ENCODE measurements at regions not wholly inside any gene's neighbourhood (a gene's known extent, or its start where the extent isn't known, plus 50 kb on each side); places are given as distances from the start of the nearest gene placed in this dataset.

DNA sequence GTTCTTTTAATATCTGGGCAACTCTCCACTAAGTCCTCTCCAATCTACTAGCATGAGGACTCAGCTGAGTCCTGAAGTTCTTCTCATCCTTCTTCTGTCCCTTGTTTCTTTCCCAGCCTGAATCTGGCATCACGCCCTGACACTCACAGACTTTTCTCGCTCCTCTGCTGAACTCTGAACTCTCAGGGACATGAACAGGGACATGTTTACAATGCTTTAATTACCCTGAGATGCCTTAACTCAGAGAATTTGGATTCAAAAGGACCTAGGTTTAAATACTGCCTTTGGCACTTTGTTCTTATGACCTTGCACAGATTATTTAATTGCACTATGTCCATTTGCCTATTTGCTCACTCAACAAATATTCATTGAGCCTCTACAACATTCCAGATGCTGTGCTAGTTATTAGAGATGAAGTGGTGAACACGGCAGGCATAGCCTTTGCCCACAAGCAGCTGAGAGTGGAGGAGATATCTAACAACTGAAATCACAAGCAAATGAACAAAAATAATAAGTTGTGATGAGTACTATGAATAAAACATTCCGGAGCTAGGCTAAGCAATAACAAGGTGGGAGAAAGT is 106.0 kb downstream of the ADRB2 start:
- TF ChIP-seq, protein P1, sequence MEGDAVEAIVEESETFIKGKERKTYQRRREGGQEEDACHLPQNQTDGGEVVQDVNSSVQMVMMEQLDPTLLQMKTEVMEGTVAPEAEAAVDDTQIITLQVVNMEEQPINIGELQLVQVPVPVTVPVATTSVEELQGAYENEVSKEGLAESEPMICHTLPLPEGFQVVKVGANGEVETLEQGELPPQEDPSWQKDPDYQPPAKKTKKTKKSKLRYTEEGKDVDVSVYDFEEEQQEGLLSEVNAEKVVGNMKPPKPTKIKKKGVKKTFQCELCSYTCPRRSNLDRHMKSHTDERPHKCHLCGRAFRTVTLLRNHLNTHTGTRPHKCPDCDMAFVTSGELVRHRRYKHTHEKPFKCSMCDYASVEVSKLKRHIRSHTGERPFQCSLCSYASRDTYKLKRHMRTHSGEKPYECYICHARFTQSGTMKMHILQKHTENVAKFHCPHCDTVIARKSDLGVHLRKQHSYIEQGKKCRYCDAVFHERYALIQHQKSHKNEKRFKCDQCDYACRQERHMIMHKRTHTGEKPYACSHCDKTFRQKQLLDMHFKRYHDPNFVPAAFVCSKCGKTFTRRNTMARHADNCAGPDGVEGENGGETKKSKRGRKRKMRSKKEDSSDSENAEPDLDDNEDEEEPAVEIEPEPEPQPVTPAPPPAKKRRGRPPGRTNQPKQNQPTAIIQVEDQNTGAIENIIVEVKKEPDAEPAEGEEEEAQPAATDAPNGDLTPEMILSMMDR (conservative IDR thresholded peaks at IDR 0.05; ENCODE audit: low read depth, low read length): no peak
- ChIA-PET POLR2A (ENCODE audit: low non-redundant PET) (no interaction called here), CTCF (no interaction called here)
- Histone ChIP-seq H3K4me3 (ENCODE audit: low read depth, low read length, poor library complexity, severe bottlenecking) (no peak overlapping the region), H3K4me1 (ENCODE audit: insufficient read depth, low read length, poor library complexity, severe bottlenecking) (no peaks in the 10 kb centered on the region), H3K9me3 (ENCODE audit: low read depth, low read length, poor library complexity, severe bottlenecking) (no peaks in the 10 kb centered on the region), H3K27ac (ENCODE audit: low read depth, low read length, poor library complexity, severe bottlenecking) (no peak overlapping the region), H3K36me3 (ENCODE audit: insufficient read depth, low read length, poor library complexity, severe bottlenecking) (no peaks in the 10 kb centered on the region), H3K27me3 (replicated peaks; ENCODE audit: insufficient read depth, low read depth, low read length, poor library complexity) (peaks cover 7% of the 10 kb centered on the region)
- BruUV-seq (replicated peaks): no TSS peak
- intact Hi-C loops (cut with micrococcal nuclease; ENCODE audit: unreplicated experiment): no loop called here
- DNase-seq (ENCODE audit: low spot score): no peak

DNA sequence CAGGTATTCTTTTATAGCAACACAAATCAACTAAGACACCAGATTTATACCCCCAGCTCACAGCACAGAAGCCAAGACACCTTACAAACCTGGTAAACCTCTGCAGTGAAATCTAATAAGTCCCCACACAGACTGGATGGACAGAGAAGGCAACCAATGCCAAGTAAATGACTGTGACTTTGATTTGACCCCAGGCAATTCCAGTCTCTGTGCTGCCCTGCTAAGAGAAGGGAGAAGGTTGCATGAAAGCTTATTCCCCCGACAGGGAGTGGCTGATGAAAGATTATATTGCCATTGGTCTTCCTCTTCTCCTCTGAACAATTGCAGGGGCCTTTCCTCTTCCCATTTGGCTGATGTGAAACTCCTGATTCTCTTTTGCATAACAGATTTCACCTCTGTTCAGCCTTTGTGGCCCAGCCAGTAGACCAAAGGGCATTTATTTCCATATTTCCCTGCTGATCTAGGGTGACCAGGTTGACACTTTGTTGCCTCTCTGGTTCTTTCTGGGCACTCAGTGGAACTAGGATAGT is 107.6 kb downstream of the ADRB2 start:
- H3K4me3 ChIP-seq (ENCODE audit: low read depth, low read length, poor library complexity, severe bottlenecking): no peak overlapping the region
- ChIA-PET CTCF (no interaction called here), POLR2A (ENCODE audit: low non-redundant PET) (no interaction called here)
- peaks cover 7% of the 10 kb centered on the region for H3K27me3 ChIP-seq (replicated peaks; ENCODE audit: insufficient read depth, low read depth, low read length, poor library complexity)
- no peaks in the 10 kb centered on the region for H3K36me3 ChIP-seq (ENCODE audit: insufficient read depth, low read length, poor library complexity, severe bottlenecking)
- TF ChIP-seq, protein P1 (conservative IDR thresholded peaks at IDR 0.05; ENCODE audit: low read depth, low read length): no peak
- no peak for TF ChIP-seq EZH2 (IDR thresholded peaks at IDR 0.05; ENCODE audit: borderline replicate concordance, low read depth, low read length, poor library complexity, severe bottlenecking)
- BruUV-seq (replicated peaks): no TSS peak
- no peaks in the 10 kb centered on the region for H3K9me3 ChIP-seq (ENCODE audit: low read depth, low read length, poor library complexity, severe bottlenecking)
- no peak for DNase-seq (ENCODE audit: low spot score)
- H3K4me1 ChIP-seq (ENCODE audit: insufficient read depth, low read length, poor library complexity, severe bottlenecking): no peaks in the 10 kb centered on the region
- intact Hi-C loops (cut with micrococcal nuclease; ENCODE audit: unreplicated experiment): no loop called here
- no peak overlapping the region for H3K27ac ChIP-seq (ENCODE audit: low read depth, low read length, poor library complexity, severe bottlenecking)

DNA sequence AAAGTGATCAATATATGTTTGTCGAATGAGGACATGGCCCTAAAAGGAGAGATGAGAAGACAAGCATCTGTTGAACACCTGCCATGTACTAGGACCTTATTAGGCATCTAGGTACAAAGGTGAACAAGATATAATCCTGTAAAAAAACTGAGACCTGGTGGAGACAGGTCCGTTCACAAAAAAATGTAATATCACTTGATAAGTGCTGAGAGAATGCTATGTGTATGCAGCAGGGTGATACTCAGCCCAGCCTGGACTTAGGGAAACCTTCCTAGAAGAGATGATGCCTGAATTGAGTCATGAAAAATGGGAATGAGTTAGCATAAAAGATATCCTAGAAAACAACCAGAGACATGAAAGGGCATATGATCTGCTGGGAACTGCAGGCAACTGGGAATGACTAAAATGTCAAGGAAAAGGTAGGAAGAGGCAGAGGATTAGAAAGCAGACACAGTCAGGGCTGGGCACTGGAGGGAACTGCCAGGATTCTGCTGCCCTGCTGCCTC is 108.5 kb downstream of the ADRB2 start:
- Histone ChIP-seq H3K27me3 (replicated peaks; ENCODE audit: insufficient read depth, low read depth, low read length, poor library complexity) (peaks cover 7% of the 10 kb centered on the region), H3K4me1 (ENCODE audit: insufficient read depth, low read length, poor library complexity, severe bottlenecking) (no peaks in the 10 kb centered on the region), H3K9me3 (ENCODE audit: low read depth, low read length, poor library complexity, severe bottlenecking) (no peaks in the 10 kb centered on the region), H3K4me3 (ENCODE audit: low read depth, low read length, poor library complexity, severe bottlenecking) (no peak overlapping the region), H3K27ac (ENCODE audit: low read depth, low read length, poor library complexity, severe bottlenecking) (no peak overlapping the region), H3K36me3 (ENCODE audit: insufficient read depth, low read length, poor library complexity, severe bottlenecking) (no peaks in the 10 kb centered on the region)
- intact Hi-C loops (cut with micrococcal nuclease; ENCODE audit: unreplicated experiment): no loop called here
- ChIA-PET CTCF (no interaction called here), POLR2A (ENCODE audit: low non-redundant PET) (no interaction called here)
- TF ChIP-seq, protein P1 (conservative IDR thresholded peaks at IDR 0.05; ENCODE audit: low read depth, low read length): no peak
- no peak for TF ChIP-seq EZH2 (IDR thresholded peaks at IDR 0.05; ENCODE audit: borderline replicate concordance, low read depth, low read length, poor library complexity, severe bottlenecking)
- BruUV-seq (replicated peaks): no TSS peak
- DNase-seq (ENCODE audit: low spot score): no peak

All from A673 (cell line).